ENCODE measurements at regions not wholly inside any gene's neighbourhood (a gene's known extent, or its start where the extent isn't known, plus 50 kb on each side); places are given as distances from the start of the nearest gene placed in this dataset.

DNA sequence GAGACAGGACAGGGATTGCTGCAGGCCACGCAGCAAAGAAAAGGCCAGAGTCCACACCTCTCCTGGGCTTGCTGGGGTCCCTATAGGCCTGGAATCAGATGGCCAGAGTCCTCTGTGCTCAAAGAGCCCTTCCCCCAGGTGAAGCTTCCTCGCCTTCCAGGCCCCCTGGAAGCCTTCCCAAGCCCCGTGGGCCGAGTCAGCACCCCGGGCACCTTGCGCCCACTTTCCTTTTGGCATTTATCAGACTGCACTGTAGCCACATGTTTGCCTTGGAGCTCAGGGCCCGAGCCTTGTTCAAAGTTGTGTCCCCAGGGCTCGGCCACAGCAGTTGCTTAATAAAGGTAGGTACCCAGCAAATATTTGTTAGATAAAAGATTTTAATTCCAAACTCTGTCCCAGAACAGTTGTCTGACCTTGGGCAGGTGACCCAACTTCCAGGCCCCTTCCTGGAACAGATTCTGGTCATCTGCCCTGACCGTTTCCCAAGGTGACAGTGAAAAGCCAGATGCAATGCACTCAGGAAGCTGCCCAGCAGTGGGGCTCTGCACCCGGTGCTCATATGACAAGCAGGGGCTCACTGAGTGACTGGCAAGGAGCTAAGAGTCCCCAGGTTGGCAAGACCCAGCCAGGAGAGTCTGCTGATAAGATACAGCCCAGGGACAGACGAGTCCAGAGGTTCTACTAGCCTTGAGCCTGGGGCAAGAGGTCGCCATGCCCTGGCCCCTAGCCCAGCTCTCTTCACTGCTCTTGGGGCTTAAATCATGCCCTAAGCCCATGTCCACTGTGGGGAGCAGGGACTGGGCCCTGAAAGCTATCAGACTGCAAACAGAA, 81.2 kb downstream of the PITPNM2 start:
- TF ChIP-seq, protein P1, sequence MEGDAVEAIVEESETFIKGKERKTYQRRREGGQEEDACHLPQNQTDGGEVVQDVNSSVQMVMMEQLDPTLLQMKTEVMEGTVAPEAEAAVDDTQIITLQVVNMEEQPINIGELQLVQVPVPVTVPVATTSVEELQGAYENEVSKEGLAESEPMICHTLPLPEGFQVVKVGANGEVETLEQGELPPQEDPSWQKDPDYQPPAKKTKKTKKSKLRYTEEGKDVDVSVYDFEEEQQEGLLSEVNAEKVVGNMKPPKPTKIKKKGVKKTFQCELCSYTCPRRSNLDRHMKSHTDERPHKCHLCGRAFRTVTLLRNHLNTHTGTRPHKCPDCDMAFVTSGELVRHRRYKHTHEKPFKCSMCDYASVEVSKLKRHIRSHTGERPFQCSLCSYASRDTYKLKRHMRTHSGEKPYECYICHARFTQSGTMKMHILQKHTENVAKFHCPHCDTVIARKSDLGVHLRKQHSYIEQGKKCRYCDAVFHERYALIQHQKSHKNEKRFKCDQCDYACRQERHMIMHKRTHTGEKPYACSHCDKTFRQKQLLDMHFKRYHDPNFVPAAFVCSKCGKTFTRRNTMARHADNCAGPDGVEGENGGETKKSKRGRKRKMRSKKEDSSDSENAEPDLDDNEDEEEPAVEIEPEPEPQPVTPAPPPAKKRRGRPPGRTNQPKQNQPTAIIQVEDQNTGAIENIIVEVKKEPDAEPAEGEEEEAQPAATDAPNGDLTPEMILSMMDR (IDR thresholded peaks at IDR 0.05), result no peak
- no peak overlapping the region for H3K27ac ChIP-seq (ENCODE audit: low read length)
- no peaks in the 10 kb centered on the region for H3K36me3 ChIP-seq (ENCODE audit: control insufficient read depth, insufficient read depth, low read length)
- no peaks in the 10 kb centered on the region for H3K9me3 ChIP-seq (ENCODE audit: control insufficient read depth, insufficient read depth, low read length)
- DNase-seq (no peak), ATAC-seq (no peak)
- peaks cover 99% of the 10 kb centered on the region for H3K4me1 ChIP-seq (ENCODE audit: control insufficient read depth, insufficient read depth, low read length)
- no peaks in the 10 kb centered on the region for H3K36me3 Mint-ChIP-seq
- no peaks in the 10 kb centered on the region for H3K27me3 Mint-ChIP-seq (ENCODE audit: low read depth in 2 of 2)
- 83% methylated on average over 12 of the region's 12 CpGs for WGBS (ENCODE audit: insufficient coverage)
- intact Hi-C loops (cut with micrococcal nuclease), result loop anchor here (10.0 kb wide), 1 partner anchor 165 kb away; the partner anchor contains the start of genes MPHOSPH9 and MTRFR
- peak overlapping the region; percentile 35 to 97 for H3K27ac Mint-ChIP-seq
- H3K4me3 ChIP-seq (ENCODE audit: low read length), result no peak overlapping the region
- H3K27me3 ChIP-seq (ENCODE audit: control insufficient read depth, insufficient read depth, low read length), result no peaks in the 10 kb centered on the region
- peak overlapping the region; percentile 42 for H3K4me3 Mint-ChIP-seq
- no peaks in the 10 kb centered on the region for H3K9me3 Mint-ChIP-seq
- peaks cover 70 to 75% of the 10 kb centered on the region in 2 donors for H3K4me1 Mint-ChIP-seq

DNA sequence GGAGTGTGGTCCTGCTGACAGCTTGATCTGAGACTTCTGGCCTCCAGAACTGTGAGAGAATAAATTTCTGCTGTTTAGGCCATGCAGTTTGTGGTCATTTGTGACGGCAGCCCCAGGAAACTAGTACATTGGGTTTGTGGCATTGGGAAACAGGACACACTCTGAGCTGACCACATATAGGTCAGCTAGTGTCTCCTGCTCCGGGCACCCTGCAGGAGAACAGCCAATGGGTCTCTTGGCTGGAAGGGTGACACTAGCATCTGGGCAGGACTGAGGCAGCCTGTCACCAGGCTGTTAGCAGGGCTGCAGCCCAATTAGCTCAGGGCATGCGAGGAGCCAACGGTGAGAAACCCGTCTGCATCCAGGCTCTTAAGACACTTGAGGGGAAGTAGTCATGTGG, 83.2 kb downstream of the PITPNM2 start:
- H3K4me3 Mint-ChIP-seq, result peak overlapping the region; percentile 65
- Histone ChIP-seq H3K4me3 (ENCODE audit: low read length) (no peak overlapping the region), H3K9me3 (ENCODE audit: control insufficient read depth, insufficient read depth, low read length) (no peaks in the 10 kb centered on the region), H3K27ac (ENCODE audit: low read length) (no peak overlapping the region), H3K4me1 (ENCODE audit: control insufficient read depth, insufficient read depth, low read length) (peaks cover 95% of the 10 kb centered on the region), H3K27me3 (ENCODE audit: control insufficient read depth, insufficient read depth, low read length) (no peaks in the 10 kb centered on the region), H3K36me3 (ENCODE audit: control insufficient read depth, insufficient read depth, low read length) (no peaks in the 10 kb centered on the region)
- WGBS (ENCODE audit: insufficient coverage), result 40% methylated on average over 5 of the region's 5 CpGs
- TF ChIP-seq, protein P1 (IDR thresholded peaks at IDR 0.05), result no peak
- H3K36me3 Mint-ChIP-seq, result no peaks in the 10 kb centered on the region
- peak overlapping the region; percentile 83 to 84 for H3K27ac Mint-ChIP-seq
- peaks cover 63 to 69% of the 10 kb centered on the region in 2 donors for H3K4me1 Mint-ChIP-seq
- peak; percentile 36 to 49 (median 43) for ATAC-seq
- intact Hi-C loops (cut with micrococcal nuclease), result no loop called here
- no peak for DNase-seq
- H3K9me3 Mint-ChIP-seq, result no peaks in the 10 kb centered on the region
- no peaks in the 10 kb centered on the region for H3K27me3 Mint-ChIP-seq (ENCODE audit: low read depth in 2 of 2)

DNA sequence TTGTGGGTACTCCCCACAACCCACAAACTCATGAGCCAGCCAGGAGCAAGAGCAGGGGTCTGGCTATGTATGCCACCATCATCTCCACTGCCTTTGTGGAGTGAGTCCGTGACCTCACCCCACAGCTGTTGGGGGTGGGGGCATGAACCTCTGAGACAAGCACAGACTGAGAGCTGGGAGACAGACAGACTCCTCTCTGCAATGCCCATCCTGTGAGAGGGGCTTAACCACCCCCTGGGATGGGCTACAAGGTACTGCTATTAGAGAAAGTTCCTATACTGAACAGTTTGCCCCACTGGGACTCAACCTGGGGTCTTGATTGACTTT, 84.5 kb downstream of the PITPNM2 start:
- Histone ChIP-seq H3K9me3 (ENCODE audit: control insufficient read depth, insufficient read depth, low read length) (no peaks in the 10 kb centered on the region), H3K4me3 (ENCODE audit: low read length) (no peak overlapping the region), H3K4me1 (ENCODE audit: control insufficient read depth, insufficient read depth, low read length) (peaks cover 93% of the 10 kb centered on the region), H3K27ac (ENCODE audit: low read length) (peak overlapping the region; percentile 19), H3K36me3 (ENCODE audit: control insufficient read depth, insufficient read depth, low read length) (no peaks in the 10 kb centered on the region), H3K27me3 (ENCODE audit: control insufficient read depth, insufficient read depth, low read length) (no peaks in the 10 kb centered on the region)
- H3K27me3 Mint-ChIP-seq (ENCODE audit: low read depth in 2 of 2), result no peaks in the 10 kb centered on the region
- WGBS (ENCODE audit: insufficient coverage), result 88% methylated on average over 1 of the region's 1 CpG
- TF ChIP-seq, protein P1 (IDR thresholded peaks at IDR 0.05), result no peak
- ATAC-seq (no peak), DNase-seq (no peak)
- H3K4me3 Mint-ChIP-seq, result no peak overlapping the region
- H3K4me1 Mint-ChIP-seq, result peaks cover 62% of the 10 kb centered on the region in 2 donors
- peak overlapping the region; percentile 83 to 84 for H3K27ac Mint-ChIP-seq
- H3K9me3 Mint-ChIP-seq, result no peaks in the 10 kb centered on the region
- H3K36me3 Mint-ChIP-seq, result no peaks in the 10 kb centered on the region
- intact Hi-C loops (cut with micrococcal nuclease), result no loop called here

Measured in natural killer cell (primary cell).